Coronary artery (tissue), 2 donors: ENCODE measurements at regions not wholly inside any gene's neighbourhood (a gene's known extent, or its start where the extent isn't known, plus 50 kb on each side); places are given as distances from the start of the nearest gene placed in this dataset.

Experiments used
- DNase-seq: peaks from one replicate; pipeline ENCODE4 v3.0.0-alpha.2; 2017; ENCODE audit warnings: low spot score
- H3K27ac ChIP-seq, 2 donors: fragments of 200-600 bp; sonication (generic); one replicate each; pipeline ENCODE4 v1.5.1; 2016 to 2019
- H3K4me3 ChIP-seq: fragments of 200-600 bp; sonication (generic); 2 replicates; pipeline ENCODE4 v1.5.1; 2016; ENCODE audit warnings: mild to moderate bottlenecking, moderate library complexity
- CTCF ChIP-seq: fragments of 200-600 bp; sonication (generic); IDR thresholded peaks from one replicate; pipeline ENCODE4 v1.5.1; 2019; ENCODE audit warnings: antibody characterized with exemption

DNA sequence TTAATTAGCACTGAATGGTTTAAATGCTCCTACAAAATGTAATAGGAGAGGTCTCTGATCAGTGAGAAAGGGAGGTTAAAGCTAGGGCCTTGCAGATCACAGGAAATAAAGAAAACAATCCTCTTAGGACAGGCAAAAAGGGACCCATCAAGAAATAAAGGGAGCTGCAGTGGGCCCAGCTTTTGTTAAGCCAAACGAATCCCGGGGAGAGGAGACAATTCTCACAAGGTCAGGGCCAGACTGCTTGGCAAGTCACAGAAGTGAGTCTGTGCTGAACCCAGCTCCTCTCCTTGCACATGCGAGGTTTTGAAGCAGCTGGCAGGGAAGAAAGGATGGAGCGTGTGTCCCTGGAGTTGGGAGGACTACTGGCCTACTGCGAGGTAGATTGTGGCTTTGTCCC, 285.8 kb downstream of the COG6 start:
- DNase-seq, result no peak
- no peak for TF ChIP-seq CTCF
- Histone ChIP-seq H3K27ac (no peak overlapping the region), H3K4me3 (no peak overlapping the region)

- no peak overlapping the region for H3K27ac ChIP-seq
- TF ChIP-seq CTCF, result no peak
- no peak for DNase-seq
- H3K4me3 ChIP-seq, result no peak overlapping the region
These were observed 286.6 kb downstream of the COG6 start for GRCh38 chr13:39941911-39942551.

- TF ChIP-seq CTCF, result peak; percentile 64
- no peak overlapping the region for H3K27ac ChIP-seq
- H3K4me3 ChIP-seq, result no peak overlapping the region
- DNase-seq, result no peak
These were observed 287.3 kb downstream of the COG6 start for GRCh38 chr13:39942552-39943273.

GRCh38 chr13:39943711-39944110, 288.2 kb downstream of the COG6 start:
- no peak overlapping the region for H3K27ac ChIP-seq
- H3K4me3 ChIP-seq, result no peak overlapping the region
- no peak for DNase-seq
- no peak for TF ChIP-seq CTCF

DNA sequence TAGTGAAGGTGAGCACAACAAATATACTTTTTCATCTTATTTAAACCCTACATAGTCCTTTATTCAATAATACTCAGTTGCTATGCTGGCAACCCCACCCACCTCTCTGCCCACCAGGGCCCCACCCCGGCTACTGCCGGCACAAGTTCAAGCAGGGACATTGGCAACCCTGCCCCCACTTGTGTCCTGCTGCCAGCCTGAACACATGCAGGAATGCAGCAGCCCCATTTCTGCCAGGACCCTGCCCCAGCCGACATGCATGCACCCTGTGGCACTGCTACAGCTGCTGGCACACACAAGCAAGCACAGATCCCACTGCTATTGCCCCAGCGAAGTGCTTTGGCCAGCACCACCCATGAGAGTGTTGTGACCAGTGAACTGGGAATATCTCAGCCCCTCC, 289.8 kb downstream of the COG6 start:
- no peak for DNase-seq
- H3K27ac ChIP-seq, result no peak overlapping the region
- H3K4me3 ChIP-seq, result no peak overlapping the region
- TF ChIP-seq CTCF, result no peak

DNA sequence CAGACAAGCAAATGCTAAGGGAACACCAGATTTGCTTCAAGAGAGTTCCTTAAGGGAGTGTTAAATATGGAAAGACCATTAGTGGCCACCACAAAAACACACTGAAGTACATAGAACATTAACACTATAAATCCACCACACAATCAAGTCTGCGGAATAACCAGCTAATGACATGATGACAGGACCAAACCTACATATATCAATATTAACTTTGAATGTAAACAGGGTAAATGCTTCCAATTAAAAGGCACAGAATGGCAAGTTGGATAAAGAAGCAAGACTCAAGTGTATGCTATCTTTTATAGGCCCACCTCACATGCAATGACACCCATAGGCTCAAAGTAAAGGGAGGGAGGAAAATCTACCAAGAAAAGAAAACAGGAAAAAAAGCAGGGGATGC, 291.3 kb downstream of the COG6 start:
- H3K4me3 ChIP-seq, result no peak overlapping the region
- TF ChIP-seq CTCF, result no peak
- DNase-seq, result no peak
- no peak overlapping the region for H3K27ac ChIP-seq

DNA sequence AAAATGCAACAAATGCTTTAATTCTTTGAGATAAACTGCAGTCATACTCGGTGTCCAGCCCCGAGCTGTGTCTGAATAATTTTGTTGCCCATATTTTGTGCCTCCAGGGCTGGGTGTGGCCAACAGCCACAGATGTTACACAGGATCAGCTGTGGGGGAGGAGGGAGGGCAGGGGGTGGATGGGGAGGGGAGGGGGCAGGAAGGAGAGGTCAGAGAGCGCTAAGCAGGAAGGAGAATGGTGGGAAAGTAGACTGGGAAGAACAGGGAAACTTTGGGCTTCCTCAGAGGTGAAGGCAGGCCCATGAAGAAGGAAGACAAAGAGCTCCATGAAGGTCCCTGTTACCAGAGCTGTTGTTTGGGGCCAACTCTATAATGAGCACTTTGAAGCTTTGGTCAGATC, 295.8 kb downstream of the COG6 start:
- no peak for DNase-seq
- TF ChIP-seq CTCF, result no peak
- Histone ChIP-seq H3K4me3 (no peak overlapping the region), H3K27ac (no peak overlapping the region)
